PC-3 (cell line): ENCODE measurements at regions not wholly inside any gene's neighbourhood (a gene's known extent, or its start where the extent isn't known, plus 50 kb on each side); places are given as distances from the start of the nearest gene placed in this dataset.
"Not testable (repeated sequence)": the region's sequence is repeated elsewhere in the genome, so short reads cannot be mapped to it uniquely, and the experiment has no call there.

Experiments used
- EZH2 ChIP-seq: fragments of 300-600 bp; sonication (generic); IDR thresholded peaks from one replicate; pipeline ENCODE4 v1.6.1; 2017; ENCODE audit warnings: antibody characterized with exemption, mild to moderate bottlenecking, low read length; ENCODE audit not compliant: unreplicated experiment
- TF ChIP-seq, protein P1 (sequence below): fragments of 300-600 bp; sonication (generic); conservative IDR thresholded peaks from 2 replicates; pipeline ENCODE4 v1.5.1; 2017; ENCODE audit warnings: antibody characterized with exemption, low read depth, mild to moderate bottlenecking, low read length

- TF ChIP-seq, protein P1, sequence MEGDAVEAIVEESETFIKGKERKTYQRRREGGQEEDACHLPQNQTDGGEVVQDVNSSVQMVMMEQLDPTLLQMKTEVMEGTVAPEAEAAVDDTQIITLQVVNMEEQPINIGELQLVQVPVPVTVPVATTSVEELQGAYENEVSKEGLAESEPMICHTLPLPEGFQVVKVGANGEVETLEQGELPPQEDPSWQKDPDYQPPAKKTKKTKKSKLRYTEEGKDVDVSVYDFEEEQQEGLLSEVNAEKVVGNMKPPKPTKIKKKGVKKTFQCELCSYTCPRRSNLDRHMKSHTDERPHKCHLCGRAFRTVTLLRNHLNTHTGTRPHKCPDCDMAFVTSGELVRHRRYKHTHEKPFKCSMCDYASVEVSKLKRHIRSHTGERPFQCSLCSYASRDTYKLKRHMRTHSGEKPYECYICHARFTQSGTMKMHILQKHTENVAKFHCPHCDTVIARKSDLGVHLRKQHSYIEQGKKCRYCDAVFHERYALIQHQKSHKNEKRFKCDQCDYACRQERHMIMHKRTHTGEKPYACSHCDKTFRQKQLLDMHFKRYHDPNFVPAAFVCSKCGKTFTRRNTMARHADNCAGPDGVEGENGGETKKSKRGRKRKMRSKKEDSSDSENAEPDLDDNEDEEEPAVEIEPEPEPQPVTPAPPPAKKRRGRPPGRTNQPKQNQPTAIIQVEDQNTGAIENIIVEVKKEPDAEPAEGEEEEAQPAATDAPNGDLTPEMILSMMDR: not testable (repeated sequence)
- TF ChIP-seq EZH2: not testable (repeated sequence)
Observed at GRCh38 chr9:66082811-66083210, 345.9 kb downstream of the FOXD4L4 start.
